ENCODE measurements at regions not wholly inside any gene's neighbourhood (a gene's known extent, or its start where the extent isn't known, plus 50 kb on each side); places are given as distances from the start of the nearest gene placed in this dataset.

DNA sequence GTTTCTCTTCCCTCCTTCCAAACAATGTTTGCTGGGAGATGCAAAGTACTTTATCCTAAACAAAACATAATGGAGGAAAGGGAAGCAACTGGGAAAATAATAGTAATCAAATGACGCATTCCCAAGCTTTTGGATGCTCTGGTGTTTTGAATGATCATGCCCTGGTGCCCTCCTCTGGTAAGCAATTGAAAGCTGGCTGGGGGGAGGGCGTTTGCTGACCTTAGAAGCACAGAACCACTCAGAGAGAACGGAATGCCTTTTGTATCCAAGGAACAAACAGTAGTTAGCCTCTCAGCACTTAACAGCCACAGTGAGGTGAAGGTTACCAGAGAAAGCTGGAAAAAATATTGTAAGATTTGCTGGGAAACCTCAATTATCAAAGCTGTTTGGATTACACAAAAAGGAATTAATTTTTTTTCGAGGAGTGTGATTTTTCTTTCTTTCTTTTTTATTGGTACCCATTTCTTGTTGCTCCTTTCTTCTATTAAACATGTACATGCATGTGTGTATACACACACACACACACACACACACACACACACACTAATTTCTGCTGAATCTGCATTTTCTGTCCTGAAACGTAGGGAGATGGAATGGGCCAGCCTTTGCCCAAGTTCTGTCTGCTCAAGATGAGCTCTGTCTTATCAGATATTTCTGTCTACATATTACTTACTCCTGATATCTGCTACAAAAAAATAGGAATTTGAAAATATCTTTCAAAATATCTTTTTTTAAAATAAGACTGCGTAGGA is 155.8 kb upstream of the IGFBP7 start:
- DNase-seq (ENCODE audit: low read depth), result peak; percentile 77
- H3K4me3 ChIP-seq (ENCODE audit: low read depth, low read length), result no peak overlapping the region
- TF ChIP-seq, protein P1, sequence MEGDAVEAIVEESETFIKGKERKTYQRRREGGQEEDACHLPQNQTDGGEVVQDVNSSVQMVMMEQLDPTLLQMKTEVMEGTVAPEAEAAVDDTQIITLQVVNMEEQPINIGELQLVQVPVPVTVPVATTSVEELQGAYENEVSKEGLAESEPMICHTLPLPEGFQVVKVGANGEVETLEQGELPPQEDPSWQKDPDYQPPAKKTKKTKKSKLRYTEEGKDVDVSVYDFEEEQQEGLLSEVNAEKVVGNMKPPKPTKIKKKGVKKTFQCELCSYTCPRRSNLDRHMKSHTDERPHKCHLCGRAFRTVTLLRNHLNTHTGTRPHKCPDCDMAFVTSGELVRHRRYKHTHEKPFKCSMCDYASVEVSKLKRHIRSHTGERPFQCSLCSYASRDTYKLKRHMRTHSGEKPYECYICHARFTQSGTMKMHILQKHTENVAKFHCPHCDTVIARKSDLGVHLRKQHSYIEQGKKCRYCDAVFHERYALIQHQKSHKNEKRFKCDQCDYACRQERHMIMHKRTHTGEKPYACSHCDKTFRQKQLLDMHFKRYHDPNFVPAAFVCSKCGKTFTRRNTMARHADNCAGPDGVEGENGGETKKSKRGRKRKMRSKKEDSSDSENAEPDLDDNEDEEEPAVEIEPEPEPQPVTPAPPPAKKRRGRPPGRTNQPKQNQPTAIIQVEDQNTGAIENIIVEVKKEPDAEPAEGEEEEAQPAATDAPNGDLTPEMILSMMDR (conservative IDR thresholded peaks at IDR 0.05; ENCODE audit: low read depth, low read length), result peak; percentile 41

DNA sequence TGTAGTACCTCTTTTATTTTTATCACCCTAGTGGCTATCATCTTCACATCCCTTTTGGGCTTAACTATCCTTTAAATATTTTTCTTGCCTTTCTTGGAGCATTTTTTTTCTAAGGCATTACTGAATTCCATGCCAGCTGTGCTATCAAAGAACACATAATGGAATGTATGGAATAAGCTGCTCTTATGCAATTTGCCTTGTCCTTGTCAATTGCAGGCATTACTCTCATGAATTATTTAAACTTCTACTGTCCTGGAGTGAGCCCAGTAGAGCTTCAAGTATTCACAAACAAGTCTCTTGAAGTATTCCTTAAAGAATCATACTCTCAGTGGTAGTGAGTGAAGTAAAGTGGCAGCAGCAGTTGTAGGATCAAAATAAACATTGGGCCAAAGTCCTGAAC is 144.6 kb upstream of the IGFBP7 start:
- TF ChIP-seq, protein P1 (conservative IDR thresholded peaks at IDR 0.05; ENCODE audit: low read depth, low read length), result no peak
- no peak for DNase-seq (ENCODE audit: low read depth)
- H3K4me3 ChIP-seq (ENCODE audit: low read depth, low read length), result no peak overlapping the region

DNA sequence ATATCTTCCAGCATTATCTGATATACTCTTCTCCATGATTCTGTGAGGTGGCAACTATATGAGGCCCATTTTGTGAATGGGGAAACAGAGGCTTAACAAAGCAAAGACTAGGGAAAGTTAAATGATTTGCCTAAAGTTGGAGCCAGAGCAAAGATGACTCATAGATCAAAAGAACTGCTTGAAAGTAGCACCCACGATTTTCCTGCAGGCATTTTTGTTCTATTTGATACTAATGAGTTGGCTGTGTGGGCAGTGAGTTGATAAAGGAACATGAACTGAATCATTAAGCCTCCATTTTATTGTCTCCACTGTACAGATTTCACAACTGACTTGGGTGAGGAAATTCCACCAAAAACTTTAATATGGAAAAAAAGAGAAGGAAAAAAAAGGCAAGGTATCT is 138.9 kb upstream of the IGFBP7 start:
- DNase-seq (ENCODE audit: low read depth), result peak; percentile 67
- H3K4me3 ChIP-seq (ENCODE audit: low read depth, low read length), result no peak overlapping the region
- TF ChIP-seq, protein P1 (conservative IDR thresholded peaks at IDR 0.05; ENCODE audit: low read depth, low read length), result no peak

DNA sequence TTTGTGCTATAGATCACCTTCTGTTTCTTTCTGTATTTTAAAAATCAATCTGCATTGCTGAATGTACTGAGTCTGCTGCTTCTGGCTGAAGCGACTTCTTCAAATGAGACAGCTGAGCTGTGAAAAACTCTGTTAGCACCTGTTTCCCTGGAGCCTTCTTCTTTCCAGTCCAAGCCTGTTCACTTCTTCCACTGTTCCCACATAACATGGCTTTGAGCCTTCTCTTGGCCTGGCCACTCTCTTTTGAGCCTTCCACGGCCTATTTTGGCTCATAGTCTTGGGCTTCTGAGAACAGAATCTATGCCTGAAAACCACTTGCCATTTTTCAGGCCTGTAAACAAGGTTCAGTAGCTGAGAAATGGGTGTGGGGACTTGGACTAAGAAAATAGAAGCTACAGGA is 132.9 kb upstream of the IGFBP7 start:
- no peak overlapping the region for H3K4me3 ChIP-seq (ENCODE audit: low read depth, low read length)
- TF ChIP-seq, protein P1 (conservative IDR thresholded peaks at IDR 0.05; ENCODE audit: low read depth, low read length), result no peak
- DNase-seq (ENCODE audit: low read depth), result no peak

DNA sequence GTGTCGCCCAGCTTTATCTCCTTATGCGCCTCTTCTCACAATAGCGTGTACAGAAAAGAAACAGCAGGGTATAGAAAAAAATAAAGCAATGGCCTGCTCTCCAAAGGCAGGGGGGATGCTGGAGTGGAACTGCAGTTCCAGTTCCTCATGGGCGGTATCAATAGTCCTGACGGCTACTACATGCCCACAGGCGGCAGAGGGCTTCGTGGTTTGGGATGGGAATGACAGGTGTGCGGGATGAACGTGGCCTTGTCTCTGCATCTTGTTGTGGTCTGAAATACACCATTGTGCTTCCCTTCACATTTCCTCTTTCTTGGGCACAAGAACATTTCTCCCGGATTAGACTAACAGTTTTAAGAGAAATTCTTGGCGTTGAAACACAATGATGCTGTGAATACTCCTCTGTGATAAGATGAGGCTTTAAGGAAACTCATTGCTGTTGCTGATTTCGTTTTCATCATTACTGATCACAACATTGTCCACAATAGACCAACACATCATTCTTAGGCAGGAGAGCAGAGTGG is 124.1 kb upstream of the IGFBP7 start:
- TF ChIP-seq, protein P1 (conservative IDR thresholded peaks at IDR 0.05; ENCODE audit: low read depth, low read length), result no peak
- no peak overlapping the region for H3K4me3 ChIP-seq (ENCODE audit: low read depth, low read length)
- DNase-seq (ENCODE audit: low read depth), result no peak

DNA sequence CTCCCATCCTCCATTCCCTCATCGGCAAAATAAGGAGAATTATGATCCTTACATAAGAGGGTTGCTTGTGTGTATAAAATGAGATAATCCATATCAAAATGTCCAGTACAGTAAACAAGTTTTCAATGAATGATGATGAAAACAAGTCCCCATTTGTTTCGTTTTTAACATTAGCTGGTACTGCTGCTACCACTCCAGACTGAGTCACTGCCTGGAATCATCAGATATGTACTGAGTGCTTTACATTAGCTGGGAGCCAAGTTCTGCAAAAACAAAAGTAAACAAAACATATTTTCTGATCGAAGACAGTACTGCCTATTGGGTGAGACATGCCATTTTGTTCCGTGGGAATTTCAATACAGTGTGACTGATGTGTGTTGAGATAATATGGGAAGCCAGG is 123.2 kb upstream of the IGFBP7 start:
- TF ChIP-seq, protein P1 (conservative IDR thresholded peaks at IDR 0.05; ENCODE audit: low read depth, low read length), result no peak
- DNase-seq (ENCODE audit: low read depth), result no peak

DNA sequence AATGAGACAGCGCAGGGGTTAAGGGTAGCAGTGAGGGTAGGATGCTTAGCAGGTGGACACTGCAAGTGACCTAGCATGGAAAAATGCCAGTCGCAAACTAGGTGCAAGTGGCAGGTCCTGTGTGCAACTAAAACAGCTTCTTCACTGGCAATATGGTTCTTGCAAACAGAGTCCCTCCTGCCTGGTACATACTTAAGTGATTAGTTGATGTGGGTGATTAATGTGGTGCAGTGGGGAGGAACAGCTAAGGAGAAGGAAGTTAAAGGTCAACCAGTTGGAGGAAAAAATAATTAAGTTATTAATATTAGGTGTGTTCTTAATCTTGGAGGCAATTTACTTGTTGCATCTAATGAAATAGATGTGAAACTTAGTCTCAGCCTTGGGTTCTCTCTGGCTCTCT is 121.6 kb upstream of the IGFBP7 start:
- H3K4me3 ChIP-seq (ENCODE audit: low read depth, low read length), result no peak overlapping the region
- DNase-seq (ENCODE audit: low read depth), result peak; percentile 54
- TF ChIP-seq, protein P1 (conservative IDR thresholded peaks at IDR 0.05; ENCODE audit: low read depth, low read length), result no peak

More for the DNA sequence above, 123.2 kb upstream of the IGFBP7 start:
- no peak overlapping the region for H3K4me3 ChIP-seq (ENCODE audit: low read depth, low read length)
